GM12878 (cell line): ENCODE measurements at regions not wholly inside any gene's neighbourhood (a gene's known extent, or its start where the extent isn't known, plus 50 kb on each side); places are given as distances from the start of the nearest gene placed in this dataset.
A peak's percentile ranks its signal among the peaks of the same experiment; 100 is the strongest.

Source experiments
- CTCF ChIP-seq, 3 experiments: IDR thresholded peaks in 2 of 3; conservative IDR thresholded peaks in 1 of 3; 2 replicates each; pipeline ENCODE4 v1.5.1; 2011; ENCODE audit warnings: low read depth in 3 of 3, low read length in 3 of 3, mild to moderate bottlenecking in 3 of 3, control low read depth in 2 of 3, moderate library complexity in 2 of 3, inconsistent platforms in 1 of 3, mixed read lengths in 1 of 3; ENCODE audit not compliant: control insufficient read depth in 2 of 3, insufficient read depth in 1 of 3; ENCODE audit errors: extremely low read depth in 1 of 3
- POLR2AphosphoS5 ChIP-seq: IDR thresholded peaks from 2 replicates; pipeline ENCODE4 v1.6.1; 2011; ENCODE audit warnings: mild to moderate bottlenecking, low read length, inconsistent platforms
- TBL1XR1 ChIP-seq: IDR thresholded peaks from 2 replicates; pipeline ENCODE4 v1.6.1; 2012; ENCODE audit warnings: low read depth, low read length, improper control_type of control experiment
- ZBTB33 ChIP-seq: fragments of 450-650 bp; IDR thresholded peaks from 2 replicates; pipeline ENCODE4 v1.6.1; 2017; ENCODE audit warnings: mild to moderate bottlenecking

GRCh38 chr22:22753526-22754267 lies 109.3 kb downstream of the GGTLC2 start:
- TF ChIP-seq CTCF (IDR thresholded peaks at IDR 0.05 in 2 of 3, conservative IDR thresholded peaks at IDR 0.05 in 1 of 3; ENCODE audit: control insufficient read depth in 2 of 3, extremely low read depth in 1 of 3, insufficient read depth in 1 of 3, low read depth in 3 of 3, low read length in 3 of 3) (peak; percentile 38 to 76 (median 67); a peak in 5 of 6 replicates), POLR2AphosphoS5 (no peak), ZBTB33 (no peak), TBL1XR1 (no peak)
